Transverse colon (tissue), 4 donors: ENCODE measurements at regions not wholly inside any gene's neighbourhood (a gene's known extent, or its start where the extent isn't known, plus 50 kb on each side); places are given as distances from the start of the nearest gene placed in this dataset.

Experiments used
- DNase-seq: peaks from one replicate; pipeline ENCODE4 v3.0.0-alpha.2; 2019
- H3K27ac ChIP-seq, 4 donors: fragments of 200-600 bp; sonication (generic); 2 replicates each; pipeline ENCODE4 v1.5.1; 2016 to 2018; ENCODE audit warnings: inconsistent platforms in 4 of 4
- H3K27me3 ChIP-seq: fragments of 200-600 bp; sonication (generic); 2 replicates; pipeline ENCODE4 v1.5.1; 2017; ENCODE audit warnings: inconsistent platforms
- H3K36me3 ChIP-seq, 4 donors: fragments of 200-600 bp; sonication (generic); 2 replicates each; pipeline ENCODE4 v1.5.1; 2017 to 2019; ENCODE audit warnings: inconsistent platforms in 4 of 4
- H3K4me1 ChIP-seq, 4 donors: fragments of 200-600 bp; sonication (generic); 2 replicates each; pipeline ENCODE4 v1.5.1; 2017 to 2020; ENCODE audit warnings: inconsistent platforms in 4 of 4
- H3K4me3 ChIP-seq, 4 donors: fragments of 200-600 bp; sonication (generic); 1 replicate in 1 of 4; 2 replicates in 3 of 4; pipeline versions ENCODE4 v1.5.1 to v1.6.1; 2017 to 2019; ENCODE audit warnings: inconsistent platforms in 4 of 4
- H3K9me3 ChIP-seq, 2 donors: fragments of 200-600 bp; sonication (generic); 2 replicates each; pipeline ENCODE4 v1.5.1; 2017 to 2019; ENCODE audit warnings: inconsistent platforms in 2 of 2
- EP300 ChIP-seq: sonication (generic); formaldehyde crosslinking; IDR thresholded peaks from one replicate; pipeline ENCODE4 v1.6.1; 2017; ENCODE audit warnings: antibody characterized with exemption, low read depth
- POLR2A ChIP-seq: fragments of 450-650 bp; IDR thresholded peaks from one replicate; pipeline ENCODE4 v1.6.1; 2016; ENCODE audit warnings: antibody characterized with exemption, mild to moderate bottlenecking, moderate library complexity
- POLR2AphosphoS5 ChIP-seq, 3 donors: sonication (generic); formaldehyde crosslinking; IDR thresholded peaks; one replicate each; pipeline ENCODE4 v1.6.1; 2016; ENCODE audit warnings: antibody characterized with exemption in 3 of 3
- WGBS, 2 donors: methylation state at CpG; one replicate each; pipeline ENCODE4 v1.1.5; 2018; ENCODE audit warnings: low coverage in 1 of 2; 5-methylcytosine and 5-hydroxymethylcytosine counted together
- in situ Hi-C, 4 donors: fragments of 200-750 bp; cut with MboI; loops; one replicate each; pipeline versions ENCODE4 v1.15.0 to v1.15.1; 2017; ENCODE audit warnings: low sequenced_read_pairs in 3 of 4, low pct_ligation_motif_present in 1 of 4, low pct_unique_long_range_greater_than_20kb in 1 of 4
- intact Hi-C: fragments of 100-400 bp; cut with DNase I; formaldehyde crosslinking; loops from one replicate; pipeline ENCODE4 v1.15.1; 2023; ENCODE audit warnings: low total_unique reads
- TF ChIP-seq, protein P1 (sequence below), 5 experiments: fragments of 200-600 bp in 3 of 5; fragments of 450-650 bp in 2 of 5; sonication (generic) in 3 of 5; IDR thresholded peaks; 1 replicate in 2 of 5; 2 replicates in 3 of 5; pipeline ENCODE4 v1.5.1; 2016 to 2017; ENCODE audit warnings: antibody characterized with exemption in 5 of 5, inconsistent platforms in 3 of 5, mild to moderate bottlenecking in 2 of 5, moderate library complexity in 1 of 5

DNA sequence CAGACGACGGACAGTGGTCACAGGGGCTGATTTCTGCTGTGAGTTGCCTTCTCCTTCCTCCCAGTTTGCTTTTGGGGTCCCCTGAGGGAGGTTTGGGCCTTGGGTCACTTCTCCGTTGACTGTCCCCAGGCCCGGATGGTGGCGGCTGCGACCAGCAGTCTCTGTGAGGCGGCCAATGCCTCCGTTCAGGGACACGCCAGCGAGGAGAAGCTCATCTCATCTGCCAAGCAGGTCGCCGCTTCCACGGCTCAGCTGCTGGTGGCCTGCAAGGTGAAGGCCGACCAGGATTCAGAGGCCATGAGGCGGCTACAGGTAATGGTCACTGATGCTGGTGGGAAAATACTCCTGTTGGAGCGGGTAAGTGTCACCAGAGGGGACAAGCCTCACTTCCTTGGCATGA, 206.8 kb upstream of the TPM1 start:
- no peak overlapping the region for H3K4me3 ChIP-seq
- H3K9me3 ChIP-seq: no peaks in the 10 kb centered on the region
- no peak for DNase-seq
- 79 to 94% methylated on average over 3 to 16 of the region's 16 CpGs for WGBS, 2 donors
- in situ Hi-C loops: no loop called here
- H3K27ac ChIP-seq: peak overlapping the region in 3 of 4 donors; percentile 49 to 76 (median 67)
- TF ChIP-seq, protein P1, sequence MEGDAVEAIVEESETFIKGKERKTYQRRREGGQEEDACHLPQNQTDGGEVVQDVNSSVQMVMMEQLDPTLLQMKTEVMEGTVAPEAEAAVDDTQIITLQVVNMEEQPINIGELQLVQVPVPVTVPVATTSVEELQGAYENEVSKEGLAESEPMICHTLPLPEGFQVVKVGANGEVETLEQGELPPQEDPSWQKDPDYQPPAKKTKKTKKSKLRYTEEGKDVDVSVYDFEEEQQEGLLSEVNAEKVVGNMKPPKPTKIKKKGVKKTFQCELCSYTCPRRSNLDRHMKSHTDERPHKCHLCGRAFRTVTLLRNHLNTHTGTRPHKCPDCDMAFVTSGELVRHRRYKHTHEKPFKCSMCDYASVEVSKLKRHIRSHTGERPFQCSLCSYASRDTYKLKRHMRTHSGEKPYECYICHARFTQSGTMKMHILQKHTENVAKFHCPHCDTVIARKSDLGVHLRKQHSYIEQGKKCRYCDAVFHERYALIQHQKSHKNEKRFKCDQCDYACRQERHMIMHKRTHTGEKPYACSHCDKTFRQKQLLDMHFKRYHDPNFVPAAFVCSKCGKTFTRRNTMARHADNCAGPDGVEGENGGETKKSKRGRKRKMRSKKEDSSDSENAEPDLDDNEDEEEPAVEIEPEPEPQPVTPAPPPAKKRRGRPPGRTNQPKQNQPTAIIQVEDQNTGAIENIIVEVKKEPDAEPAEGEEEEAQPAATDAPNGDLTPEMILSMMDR (IDR thresholded peaks at IDR 0.05): no peak
- TF ChIP-seq POLR2AphosphoS5 (IDR thresholded peaks at IDR 0.05): no peak
- no peak for TF ChIP-seq POLR2A
- TF ChIP-seq EP300: no peak
- intact Hi-C loops: no loop called here
- no peaks in the 10 kb centered on the region for H3K27me3 ChIP-seq
- peaks cover 0 to 5% (median under 1%) of the 10 kb centered on the region in 4 donors for H3K36me3 ChIP-seq
- peaks cover 5 to 27% (median 8%) of the 10 kb centered on the region in 4 donors for H3K4me1 ChIP-seq

- in situ Hi-C loops: loop anchor here in 1 of 4 donors (10.0 kb wide), 1 partner anchor 244 kb away; no protein-coding TSS in a partner anchor
- intact Hi-C loops: loop anchor here (10.0 kb wide), 1 partner anchor 56 kb away; no protein-coding TSS in a partner anchor
Observed at GRCh38 chr15:62840526-62841268, 201.8 kb upstream of the TPM1 start.

GRCh38 chr15:62841269-62841628, 201.3 kb upstream of the TPM1 start:
- WGBS, 2 donors: 80 to 85% methylated on average over 1 to 10 of the region's 10 CpGs
- in situ Hi-C loops: loop anchor here in 1 of 4 donors (10.0 kb wide), 1 partner anchor 244 kb away; no protein-coding TSS in a partner anchor
- no peak overlapping the region for H3K27ac ChIP-seq

More at GRCh38 chr15:62840526-62841268, 201.8 kb upstream of the TPM1 start:
- DNase-seq: no peak
- Histone ChIP-seq H3K4me1 (peaks cover 0 to 10% (median 0%) of the 10 kb centered on the region in 4 donors), H3K27me3 (no peaks in the 10 kb centered on the region), H3K27ac (no peak overlapping the region), H3K4me3 (no peak overlapping the region), H3K36me3 (peaks cover 0 to 10% (median 2%) of the 10 kb centered on the region in 4 donors), H3K9me3 (no peaks in the 10 kb centered on the region)
- TF ChIP-seq POLR2AphosphoS5 (IDR thresholded peaks at IDR 0.05): no peak
- TF ChIP-seq, protein P1 (IDR thresholded peaks at IDR 0.05): no peak
- no peak for TF ChIP-seq EP300
- TF ChIP-seq POLR2A: no peak
- 90% methylated on average over 7 to 22 of the region's 22 CpGs for WGBS, 2 donors

More at GRCh38 chr15:62841269-62841628, 201.3 kb upstream of the TPM1 start:
- TF ChIP-seq POLR2AphosphoS5 (IDR thresholded peaks at IDR 0.05) (no peak), POLR2A (no peak), EP300 (no peak)
- TF ChIP-seq, protein P1 (IDR thresholded peaks at IDR 0.05): no peak
- H3K9me3 ChIP-seq: no peaks in the 10 kb centered on the region
- H3K27me3 ChIP-seq: no peaks in the 10 kb centered on the region
- H3K4me1 ChIP-seq: peaks cover 0 to 10% (median 0%) of the 10 kb centered on the region in 4 donors
- DNase-seq: no peak
- no peak overlapping the region for H3K4me3 ChIP-seq
- intact Hi-C loops: loop anchor here (10.0 kb wide), 1 partner anchor 56 kb away; no protein-coding TSS in a partner anchor
- peaks cover 0 to 10% (median 0%) of the 10 kb centered on the region in 4 donors for H3K36me3 ChIP-seq
